ENCODE measurements at regions not wholly inside any gene's neighbourhood (a gene's known extent, or its start where the extent isn't known, plus 50 kb on each side); places are given as distances from the start of the nearest gene placed in this dataset.

DNA sequence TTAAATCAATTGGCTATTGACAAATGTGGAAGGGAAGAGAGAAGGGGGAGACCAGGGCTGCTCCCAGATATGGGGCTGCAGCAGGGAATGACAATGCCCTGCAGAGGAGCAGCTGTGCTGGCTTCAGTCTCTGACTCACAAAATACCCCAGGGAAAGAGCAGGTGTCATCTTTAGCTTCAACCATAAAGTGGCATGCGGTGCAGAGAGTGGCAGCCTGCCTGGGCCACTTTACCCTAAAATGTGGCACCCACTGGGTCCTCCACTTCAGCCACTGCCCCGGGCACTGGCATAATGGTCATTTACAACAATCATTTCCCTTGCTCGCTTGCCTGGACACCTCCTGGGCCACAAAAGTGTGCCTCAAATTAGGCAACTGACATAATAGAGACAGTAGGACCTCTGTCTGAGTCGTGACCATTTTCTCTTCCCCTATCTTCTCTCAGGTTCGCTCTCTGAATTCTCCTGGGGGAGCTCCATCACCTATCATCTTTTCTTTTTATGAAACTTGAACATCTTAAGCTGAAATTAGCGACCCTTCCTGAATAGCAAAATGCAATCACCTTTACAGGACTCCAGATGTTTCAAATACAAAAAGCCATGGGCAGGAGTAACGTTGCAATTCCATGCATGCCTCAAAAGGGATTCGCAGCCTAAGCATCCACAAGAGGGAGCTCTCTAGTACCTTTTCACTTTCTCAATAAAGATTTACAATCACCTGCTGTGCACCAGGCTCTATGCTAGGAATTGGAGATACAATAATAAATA, 179.9 kb upstream of the ATF7IP start:
- TF ChIP-seq GATA2 (IDR thresholded peaks at IDR 0.05; ENCODE audit: low read depth, low read length): no peak
- no peak for TF ChIP-seq GATA3 (IDR thresholded peaks at IDR 0.05; ENCODE audit: low read depth, low read length)

DNA sequence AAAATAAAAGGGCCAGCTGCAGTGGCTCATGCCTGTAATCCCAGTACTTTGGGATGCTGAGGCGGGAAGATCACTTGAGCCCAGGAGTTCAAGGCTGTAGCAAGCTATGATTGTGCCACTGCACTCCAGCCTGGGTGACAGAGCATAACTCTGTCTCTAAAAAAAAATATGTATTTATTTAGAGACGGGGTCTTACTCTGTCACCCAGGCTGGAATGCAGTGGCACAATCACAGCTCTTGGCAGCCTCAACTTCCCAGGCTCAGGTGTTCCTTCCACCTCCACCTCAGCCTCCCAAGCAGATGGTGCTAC, 179.3 kb upstream of the ATF7IP start:
- TF ChIP-seq GATA3 (IDR thresholded peaks at IDR 0.05; ENCODE audit: low read depth, low read length) (no peak), GATA2 (IDR thresholded peaks at IDR 0.05; ENCODE audit: low read depth, low read length) (no peak)

DNA sequence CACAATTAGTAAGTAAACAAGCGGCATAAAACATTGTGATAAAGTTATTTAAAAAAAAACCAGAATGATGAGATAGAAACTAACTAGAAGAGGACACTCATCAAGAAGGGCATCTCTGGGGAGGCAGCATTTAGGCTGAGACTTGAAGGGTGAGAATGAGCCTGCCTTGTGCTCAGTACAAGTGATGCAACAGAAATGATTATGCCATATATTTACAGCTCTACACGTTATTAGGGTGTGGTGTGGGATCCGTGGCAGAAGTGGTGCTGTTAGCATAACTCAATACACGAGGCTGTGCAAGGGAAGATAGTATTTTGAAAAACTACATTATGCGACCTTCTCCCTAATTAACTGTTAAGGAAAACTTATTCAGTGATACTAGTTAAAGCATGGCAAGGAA, 178.5 kb upstream of the ATF7IP start:
- TF ChIP-seq GATA3 (IDR thresholded peaks at IDR 0.05; ENCODE audit: low read depth, low read length): no peak
- no peak for TF ChIP-seq GATA2 (IDR thresholded peaks at IDR 0.05; ENCODE audit: low read depth, low read length)

DNA sequence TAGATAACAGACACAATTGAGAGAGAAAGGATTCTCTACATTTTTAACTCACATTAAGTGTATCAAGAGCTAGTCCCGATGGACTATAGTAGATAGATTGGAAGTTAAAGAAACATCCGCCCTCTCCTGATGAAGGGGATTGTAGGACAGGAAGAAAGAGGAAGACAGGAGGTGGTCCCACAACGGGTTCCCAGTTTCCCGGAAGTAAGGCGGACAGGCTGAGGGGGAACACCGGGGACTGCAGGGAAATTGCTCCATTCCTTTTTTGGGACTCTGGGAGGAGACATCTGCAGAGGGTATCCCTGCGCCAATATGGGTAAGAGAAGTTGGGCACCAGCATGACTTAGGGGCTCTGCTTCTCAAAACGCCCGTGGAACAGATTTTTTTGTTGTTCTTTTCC, 177.5 kb upstream of the ATF7IP start:
- TF ChIP-seq GATA2 (IDR thresholded peaks at IDR 0.05; ENCODE audit: low read depth, low read length): no peak
- TF ChIP-seq GATA3 (IDR thresholded peaks at IDR 0.05; ENCODE audit: low read depth, low read length): no peak

DNA sequence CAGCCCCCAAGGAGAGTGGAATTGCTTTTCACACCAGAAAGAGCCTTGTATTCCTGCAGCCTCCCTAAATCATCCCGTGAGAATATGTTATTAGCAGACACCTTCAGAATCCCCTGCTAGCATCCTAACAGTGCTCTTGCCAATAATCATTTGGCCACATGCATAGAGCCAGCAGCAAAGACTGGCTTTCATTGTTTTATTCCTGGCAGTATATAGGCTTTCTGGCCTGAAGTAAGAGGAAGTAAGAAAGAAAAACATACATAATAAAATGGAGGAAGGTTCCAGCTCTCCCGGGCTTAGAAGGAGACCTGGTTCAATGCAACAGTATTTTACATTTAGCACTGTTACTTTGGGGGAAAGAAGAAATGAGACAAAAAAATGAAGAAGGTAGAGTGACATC, 176.7 kb upstream of the ATF7IP start:
- no peak for TF ChIP-seq GATA3 (IDR thresholded peaks at IDR 0.05; ENCODE audit: low read depth, low read length)

DNA sequence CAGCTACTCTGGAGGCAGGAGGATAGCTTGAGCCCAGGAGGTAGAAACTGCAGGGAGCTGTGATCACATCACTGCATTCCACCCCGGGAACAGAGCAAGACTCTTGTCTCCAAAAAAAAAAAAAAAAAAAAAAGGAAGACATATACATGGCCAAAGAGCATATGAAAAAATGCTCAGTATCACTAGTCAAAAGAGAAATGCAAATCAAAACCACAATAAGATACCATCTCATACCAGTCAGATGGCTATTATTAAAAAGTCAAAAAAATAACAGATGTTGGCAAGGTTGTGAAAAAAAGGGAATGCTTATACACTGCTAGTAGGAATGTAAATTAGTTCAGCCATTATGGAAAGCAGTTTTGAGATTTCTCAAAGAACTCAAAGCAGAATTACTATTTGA, 174.8 kb upstream of the ATF7IP start:
- no peak for TF ChIP-seq GATA3 (IDR thresholded peaks at IDR 0.05; ENCODE audit: low read depth, low read length)

DNA sequence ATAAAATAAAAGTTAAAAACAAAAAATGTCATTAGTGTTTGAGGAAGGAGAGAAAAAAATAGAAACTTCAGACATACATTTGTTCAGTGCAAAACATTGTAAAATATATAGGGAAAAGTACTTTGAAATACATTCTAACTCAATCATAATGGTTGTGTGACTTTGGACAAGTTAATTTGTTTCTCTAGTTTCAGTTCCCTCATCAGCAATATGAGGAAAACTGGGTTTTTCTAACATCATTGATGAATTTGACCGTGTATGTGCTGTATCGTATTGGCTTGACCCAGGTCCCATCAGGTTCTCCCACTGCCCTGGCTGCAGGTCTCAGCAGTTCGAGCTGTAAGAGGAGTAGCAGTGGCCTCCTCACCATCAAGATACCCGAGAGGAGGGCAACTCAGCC, 173.9 kb upstream of the ATF7IP start:
- TF ChIP-seq GATA3 (IDR thresholded peaks at IDR 0.05; ENCODE audit: low read depth, low read length): no peak
- TF ChIP-seq GATA2 (IDR thresholded peaks at IDR 0.05; ENCODE audit: low read depth, low read length): no peak

DNA sequence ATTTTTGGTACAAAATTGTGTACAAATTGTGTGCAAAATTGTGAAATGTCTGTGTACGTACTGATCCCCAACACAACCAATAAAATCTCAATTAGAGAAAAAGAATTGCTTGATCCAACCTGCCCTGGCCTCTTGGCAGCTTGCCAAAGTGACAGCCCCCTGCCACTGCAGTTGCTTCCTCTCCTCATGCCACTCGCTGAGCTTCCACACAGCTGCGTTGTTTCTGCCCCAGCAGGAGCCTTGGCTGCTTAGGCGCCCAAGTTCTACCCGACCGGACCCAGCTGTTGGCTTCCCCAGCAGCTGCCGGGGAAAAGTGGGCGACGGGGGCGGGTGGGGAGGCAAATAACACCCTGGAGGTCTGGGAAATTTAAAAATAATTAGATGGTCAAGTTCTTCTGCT, 171.8 kb upstream of the ATF7IP start:
- TF ChIP-seq GATA2 (IDR thresholded peaks at IDR 0.05; ENCODE audit: low read depth, low read length): no peak
- no peak for TF ChIP-seq GATA3 (IDR thresholded peaks at IDR 0.05; ENCODE audit: low read depth, low read length)

DNA sequence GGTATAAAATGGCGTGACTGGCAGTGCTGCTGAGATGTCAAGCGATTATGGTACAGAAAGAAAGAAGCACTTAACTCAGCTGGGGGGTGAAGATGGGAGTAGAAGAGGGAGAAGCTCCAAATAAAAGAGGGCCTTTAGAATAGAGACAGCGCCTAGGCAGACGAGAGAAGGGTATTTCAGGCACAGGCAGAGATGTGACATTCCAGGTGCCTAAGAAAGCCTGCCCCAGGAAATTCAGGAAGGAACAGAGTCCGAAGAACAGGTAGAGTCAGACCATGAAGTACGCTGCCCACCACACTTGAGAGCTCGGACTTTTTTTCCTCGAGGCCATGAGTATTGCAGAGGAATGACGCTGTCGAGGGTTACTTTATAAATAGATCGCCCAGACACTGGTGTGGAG, 170.9 kb upstream of the ATF7IP start:
- TF ChIP-seq GATA2 (IDR thresholded peaks at IDR 0.05; ENCODE audit: low read depth, low read length): no peak
- no peak for TF ChIP-seq GATA3 (IDR thresholded peaks at IDR 0.05; ENCODE audit: low read depth, low read length)

DNA sequence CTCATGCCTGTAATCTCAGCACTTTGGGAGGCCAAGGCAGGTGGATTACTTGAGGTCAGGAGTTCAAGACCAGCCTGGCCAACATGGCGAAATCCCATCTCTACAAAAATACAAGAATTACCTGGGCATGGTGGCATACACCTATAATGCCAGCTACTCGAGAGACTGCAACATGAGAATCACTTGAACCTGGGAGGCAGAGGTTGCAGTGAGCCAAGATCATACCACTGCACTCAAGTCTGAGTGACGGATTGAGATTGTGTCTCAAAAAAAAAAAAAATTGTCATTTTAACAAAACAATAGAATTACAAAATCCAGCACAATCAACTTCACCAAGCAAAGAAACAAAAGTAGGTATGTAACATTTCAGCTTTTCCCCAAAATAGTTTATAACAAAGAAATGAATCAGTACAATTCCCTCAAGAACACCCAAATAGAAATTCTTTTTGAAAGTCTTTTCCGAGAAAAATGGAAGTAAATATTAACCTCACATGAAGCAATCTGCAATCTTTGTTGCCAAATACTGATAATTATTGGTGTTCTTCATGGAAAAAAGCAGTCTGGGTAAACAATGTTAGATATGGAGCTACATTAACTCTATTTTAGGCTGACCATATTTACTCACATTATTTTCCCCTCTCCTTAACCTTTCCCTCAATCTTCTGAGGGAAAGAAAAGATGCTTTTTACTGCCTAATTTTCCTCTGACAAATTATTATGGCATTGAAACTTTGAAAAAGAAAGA, 165.9 kb upstream of the ATF7IP start:
- no peak for TF ChIP-seq GATA3 (IDR thresholded peaks at IDR 0.05; ENCODE audit: low read depth, low read length)
- TF ChIP-seq GATA2 (IDR thresholded peaks at IDR 0.05; ENCODE audit: low read depth, low read length): no peak

DNA sequence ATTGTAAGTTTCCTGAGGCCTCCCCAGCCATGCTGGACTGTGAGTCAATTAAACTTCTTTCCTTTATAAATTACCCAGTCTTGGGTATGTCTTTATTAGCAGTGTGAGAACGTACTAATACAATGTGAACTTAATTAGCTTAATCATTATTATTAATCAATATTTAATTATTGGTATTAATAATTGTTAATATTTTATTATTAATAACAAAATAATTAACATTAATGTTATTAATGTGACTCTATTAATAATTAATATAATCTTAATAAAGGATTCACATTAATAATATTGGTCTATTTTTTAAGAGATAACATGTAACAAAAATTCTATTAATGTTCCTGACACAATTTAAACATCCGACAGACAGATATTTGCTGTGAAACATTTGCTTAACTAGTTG, 164.9 kb upstream of the ATF7IP start:
- TF ChIP-seq GATA2 (IDR thresholded peaks at IDR 0.05; ENCODE audit: low read depth, low read length): no peak
- TF ChIP-seq GATA3 (IDR thresholded peaks at IDR 0.05; ENCODE audit: low read depth, low read length): no peak

DNA sequence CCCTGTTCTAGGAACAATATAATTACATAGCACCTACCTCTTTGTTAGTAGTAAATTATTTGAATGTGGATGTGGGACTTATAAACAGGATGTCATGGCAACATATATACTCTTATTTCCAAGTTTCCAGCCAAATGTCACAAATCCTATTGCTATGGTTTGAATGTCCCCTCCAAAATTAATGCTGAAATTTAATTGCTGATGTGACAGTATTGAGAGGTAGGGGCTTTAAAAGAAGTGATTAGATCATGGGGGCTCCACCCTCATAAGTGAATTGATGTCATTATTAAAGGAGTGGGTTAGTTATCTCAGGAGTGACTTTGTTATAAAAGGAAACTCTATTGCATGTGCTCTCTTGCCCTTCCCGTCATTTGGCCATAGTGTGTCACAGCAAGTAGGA, 164.2 kb upstream of the ATF7IP start:
- TF ChIP-seq GATA2 (IDR thresholded peaks at IDR 0.05; ENCODE audit: low read depth, low read length): no peak
- TF ChIP-seq GATA3 (IDR thresholded peaks at IDR 0.05; ENCODE audit: low read depth, low read length): no peak

DNA sequence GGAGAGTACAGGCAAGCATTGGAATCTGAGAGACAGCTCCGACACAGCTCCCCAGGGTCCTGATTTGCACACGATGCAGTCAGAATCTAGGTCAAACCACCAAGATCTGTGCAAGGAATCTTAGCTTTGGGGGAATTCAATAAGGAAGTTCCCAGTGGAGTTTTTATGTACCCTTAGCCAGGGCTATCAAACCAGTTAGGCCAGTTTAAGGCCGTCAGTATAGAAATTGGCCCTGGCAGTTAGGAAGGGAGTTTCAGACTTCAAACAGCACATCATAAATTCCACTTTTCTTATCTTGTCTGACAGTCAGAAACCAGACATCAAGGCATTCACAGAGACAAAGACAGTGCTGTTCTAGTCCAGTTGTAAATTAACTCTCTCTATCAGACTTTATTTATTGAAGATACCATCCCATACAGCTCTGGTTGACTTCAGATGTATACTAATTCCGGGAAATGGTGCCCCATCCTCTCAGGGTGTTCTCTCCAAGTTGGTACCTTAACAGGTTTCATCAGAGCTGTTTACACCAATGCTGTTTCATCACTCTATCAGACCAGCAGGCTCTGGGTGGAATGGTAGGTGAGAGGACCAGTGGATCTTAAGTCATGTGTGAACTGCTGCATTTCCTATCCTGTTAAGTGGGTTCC, 157.5 kb upstream of the ATF7IP start:
- TF ChIP-seq GATA3 (IDR thresholded peaks at IDR 0.05; ENCODE audit: low read depth, low read length) (no peak), GATA2 (IDR thresholded peaks at IDR 0.05; ENCODE audit: low read depth, low read length) (no peak)

DNA sequence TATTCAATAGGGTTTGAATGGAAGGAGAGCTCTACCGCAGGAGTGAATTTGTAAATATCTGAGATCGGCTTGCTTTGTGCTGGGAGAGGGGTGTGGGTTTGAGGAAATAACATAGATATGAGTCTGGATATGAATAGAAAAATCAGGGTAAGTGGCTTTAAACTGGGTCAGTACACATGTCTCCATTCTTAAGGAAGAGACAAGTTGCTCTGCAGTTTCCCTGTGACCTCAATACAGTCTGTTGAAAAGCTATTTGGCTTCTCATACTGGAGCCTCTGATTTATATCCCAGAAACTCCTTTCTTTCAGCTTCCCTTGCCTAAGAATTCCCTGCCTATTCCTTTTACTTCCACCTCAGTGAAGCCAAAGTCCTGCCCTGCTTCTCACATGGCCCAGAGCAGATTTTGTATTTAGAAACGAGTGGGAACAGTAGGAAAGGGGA, 153.5 kb upstream of the ATF7IP start:
- TF ChIP-seq GATA3 (IDR thresholded peaks at IDR 0.05; ENCODE audit: low read depth, low read length): no peak
- no peak for TF ChIP-seq GATA2 (IDR thresholded peaks at IDR 0.05; ENCODE audit: low read depth, low read length)

DNA sequence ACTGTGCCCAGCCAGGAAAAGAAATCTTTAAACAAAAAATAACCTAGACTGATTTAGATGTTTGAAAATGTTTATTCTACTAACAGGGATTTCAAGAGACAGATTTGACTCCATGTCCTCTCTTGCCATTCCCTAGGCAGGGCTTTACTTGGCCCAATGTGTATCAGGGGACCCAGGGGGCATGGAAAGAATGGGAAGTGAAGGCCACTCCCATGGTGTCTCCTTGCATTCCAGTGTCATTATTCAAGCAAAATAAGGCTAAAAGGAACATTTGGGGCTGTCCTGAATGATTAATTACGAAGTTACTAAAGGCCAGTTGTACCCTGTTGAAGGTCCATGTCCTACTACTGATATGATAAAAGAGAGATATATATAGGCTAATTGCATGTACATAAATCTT, 151.9 kb upstream of the ATF7IP start:
- TF ChIP-seq GATA3 (IDR thresholded peaks at IDR 0.05; ENCODE audit: low read depth, low read length) (no peak), GATA2 (IDR thresholded peaks at IDR 0.05; ENCODE audit: low read depth, low read length) (no peak)
